ENCODE measurements at regions not wholly inside any gene's neighbourhood (a gene's known extent, or its start where the extent isn't known, plus 50 kb on each side); places are given as distances from the start of the nearest gene placed in this dataset.

DNA sequence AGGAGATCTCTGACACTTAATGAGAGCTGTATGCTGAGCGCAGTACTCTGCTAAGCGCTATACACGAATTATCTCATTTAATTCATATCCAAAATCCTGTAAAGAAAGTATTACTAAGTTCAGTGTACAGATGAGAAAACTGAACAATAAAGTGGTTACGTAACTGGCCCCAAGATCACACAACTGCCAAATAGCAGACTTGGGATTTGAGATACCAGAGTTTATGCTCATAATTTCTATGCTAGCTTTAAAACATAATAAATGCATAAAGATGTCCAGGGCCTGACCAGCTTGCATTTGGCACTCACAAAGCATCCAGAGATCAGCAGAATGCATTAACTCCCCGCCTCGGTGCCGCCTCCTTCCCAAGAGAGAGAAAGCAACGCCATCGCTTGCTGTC is 83.2 kb upstream of the PWP1 start:
- TF ChIP-seq JUN (IDR thresholded peaks at IDR 0.05; ENCODE audit: borderline replicate concordance, insufficient read depth, insufficient read length, low read depth) (no peak), GATA2 (IDR thresholded peaks at IDR 0.05; ENCODE audit: insufficient read depth, insufficient read length, low read depth, low read length) (no peak), POLR2A (IDR thresholded peaks at IDR 0.05; ENCODE audit: low read depth, low read length) (no peak), FOS (IDR thresholded peaks at IDR 0.05; ENCODE audit: borderline replicate concordance, insufficient read depth, low read length) (no peak), EZH2 (IDR thresholded peaks at IDR 0.05; ENCODE audit: borderline replicate concordance, low read depth, low read length, severe bottlenecking) (no peak), CTCF (IDR thresholded peaks at IDR 0.05; ENCODE audit: extremely low read depth in 1 of 2, insufficient read depth in 1 of 2, low read depth in 1 of 2, low read length in 2 of 2) (no peak), POLR2AphosphoS5 (IDR thresholded peaks at IDR 0.05; ENCODE audit: insufficient read depth, low read depth, low read length) (no peak), MYC (IDR thresholded peaks at IDR 0.05; ENCODE audit: low read depth, low read length) (no peak)
- TF ChIP-seq, protein P1, sequence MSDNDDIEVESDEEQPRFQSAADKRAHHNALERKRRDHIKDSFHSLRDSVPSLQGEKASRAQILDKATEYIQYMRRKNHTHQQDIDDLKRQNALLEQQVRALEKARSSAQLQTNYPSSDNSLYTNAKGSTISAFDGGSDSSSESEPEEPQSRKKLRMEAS (IDR thresholded peaks at IDR 0.05; ENCODE audit: insufficient read depth, insufficient read length) = no peak
- Histone ChIP-seq H3K9me1 (replicated peaks; ENCODE audit: control insufficient read depth, extremely low read depth, insufficient read depth, low read length) (no peaks in the 10 kb centered on the region), H2AFZ (ENCODE audit: low read depth, low read length) (no peak overlapping the region), H3K79me2 (ENCODE audit: control insufficient read depth, insufficient read depth, low read length) (no peaks in the 10 kb centered on the region), H4K20me1 (replicated peaks; ENCODE audit: control insufficient read depth, extremely low read depth, insufficient read depth, low read length) (no peaks in the 10 kb centered on the region), H3K27ac (ENCODE audit: insufficient read depth, low read depth, low read length) (no peak overlapping the region), H3K36me3 (ENCODE audit: control insufficient read depth in 2 of 2, extremely low read depth in 1 of 2, insufficient read depth in 2 of 2, low read length in 2 of 2) (no peaks in the 10 kb centered on the region), H3K4me2 (ENCODE audit: insufficient read depth, low read length) (no peak overlapping the region), H3K4me1 (ENCODE audit: control insufficient read depth, extremely low read depth, insufficient read depth, low read length) (no peaks in the 10 kb centered on the region), H3K27me3 (ENCODE audit: control insufficient read depth in 2 of 2, insufficient read depth in 2 of 2, low read length in 2 of 2) (no peaks in the 10 kb centered on the region), H3K4me3 (replicated peaks in 1 of 3; ENCODE audit: insufficient read depth in 1 of 3, low read depth in 1 of 3, low read length in 3 of 3) (no peak overlapping the region), H3K9ac (replicated peaks; ENCODE audit: extremely low read depth, insufficient read depth, low read length) (no peak overlapping the region), H3K9me3 (replicated peaks; ENCODE audit: control insufficient read depth, insufficient read depth, low read length) (no peaks in the 10 kb centered on the region)
- BruUV-seq (replicated peaks) = no TSS peak
- CTCF ChIA-PET = interaction anchor here (1.1 to 2.9 kb wide), 2 partner anchors 9 to 470 kb away, joined by 3 to 18 read pairs; no protein-coding TSS in a partner anchor
- intact Hi-C loops (cut with micrococcal nuclease) (no loop called here), dilution Hi-C loops (cut with MboI; ENCODE audit: extremely low pct_ligation_motif_present, low sequenced_read_pairs) (loop anchor here (25.0 kb wide), 1 partner anchor 465 kb away; no protein-coding TSS in a partner anchor)
- POLR2A ChIA-PET = interaction anchor here (0.6 kb wide), 1 partner anchor 1328 kb away, joined by 7 read pairs; no protein-coding TSS in a partner anchor
- FAIRE-seq (no peak), DNase-seq (ENCODE audit: low read depth, low spot score) (no peak)
